B cell (primary cell): ENCODE measurements at regions not wholly inside any gene's neighbourhood (a gene's known extent, or its start where the extent isn't known, plus 50 kb on each side); places are given as distances from the start of the nearest gene placed in this dataset.

ENCODE experiments used
- ATAC-seq: fragments of 200-7000 bp; cut with Tn5 transposase; one replicate; pipeline ENCODE4 v1.10.0; 2021; ENCODE audit warnings: low read depth, mild to moderate bottlenecking, moderate number of reproducible peaks, moderate library complexity
- CTCF ChIA-PET: fragments of 350-600 bp; sonication (Branson Sonifier 250); formaldehyde crosslinking; loops from one replicate; lab custom pipeline; 2021; ENCODE audit warnings: antibody characterized with exemption, inconsistent platforms; lab: Charles Lee
- POLR2A ChIA-PET: fragments of 350-600 bp; sonication (Branson Sonifier 250); formaldehyde crosslinking; loops from one replicate; lab custom pipeline; 2021; ENCODE audit warnings: antibody characterized with exemption; lab: Charles Lee
- DNase-seq: peaks from one replicate; pipeline ENCODE4 v3.0.0; 2013
- H2AFZ ChIP-seq: 2 replicates; pipeline ENCODE4 v1.6.1; 2012; ENCODE audit warnings: mild to moderate bottlenecking, low read depth, low read length; ENCODE audit not compliant: insufficient read depth, poor library complexity, severe bottlenecking
- H3K27ac ChIP-seq, 2 donors: 1 replicate in 1 of 2; 2 replicates in 1 of 2; pipeline ENCODE4 v1.5.1; 2012 to 2013; ENCODE audit warnings: low read length in 2 of 2, mild to moderate bottlenecking in 2 of 2, moderate library complexity in 1 of 2
- H3K27me3 ChIP-seq, 4 experiments: fragments of 200-600 bp in 1 of 4; sonication (generic) in 1 of 4; replicated peaks in 1 of 4; 1 replicate in 2 of 4; 2 replicates in 2 of 4; pipeline versions ENCODE4 v1.6.1 to v1.7.0; 2013 to 2016; ENCODE audit warnings: low read length in 3 of 4, mild to moderate bottlenecking in 2 of 4, mixed read lengths in 1 of 4, moderate library complexity in 1 of 4; ENCODE audit not compliant: insufficient read depth in 4 of 4, control insufficient read depth in 3 of 4; ENCODE audit errors: control extremely low read depth in 1 of 4
- H3K36me3 ChIP-seq, 2 experiments: replicated peaks in 1 of 2; 1 replicate in 1 of 2; 2 replicates in 1 of 2; pipeline versions ENCODE4 v1.6.1 to v1.7.1; 2013; ENCODE audit warnings: low read length in 1 of 2; ENCODE audit not compliant: insufficient read depth in 2 of 2, control insufficient read depth in 1 of 2; ENCODE audit errors: control extremely low read depth in 1 of 2, extremely low read depth in 1 of 2
- H3K4me1 ChIP-seq, 2 donors: fragments of 200-600 bp in 1 of 2; sonication (generic) in 1 of 2; 1 replicate in 1 of 2; 2 replicates in 1 of 2; pipeline versions ENCODE4 v1.5.1 to v1.6.1; 2013 to 2017; ENCODE audit warnings: low read length in 2 of 2; ENCODE audit not compliant: control insufficient read depth in 2 of 2, insufficient read depth in 2 of 2
- H3K4me2 ChIP-seq: replicated peaks from 2 replicates; pipeline ENCODE3; 2012; ENCODE audit warnings: mild to moderate bottlenecking, low read depth, low read length; ENCODE audit not compliant: poor library complexity, severe bottlenecking
- H3K4me3 ChIP-seq, 5 experiments: fragments of 200-600 bp in 1 of 5; sonication (generic) in 1 of 5; 1 replicate in 3 of 5; 2 replicates in 2 of 5; pipeline versions ENCODE4 v1.5.1 to v1.7.0; 2011 to 2016; ENCODE audit warnings: low read length in 4 of 5, mild to moderate bottlenecking in 4 of 5, low read depth in 2 of 5, control low read depth in 1 of 5, moderate library complexity in 1 of 5; ENCODE audit not compliant: insufficient read depth in 1 of 5; ENCODE audit errors: control extremely low read depth in 1 of 5, extremely low read depth in 1 of 5
- H3K79me2 ChIP-seq: fragments of 200-600 bp; sonication (generic); one replicate; pipeline ENCODE4 v1.6.0; 2016; ENCODE audit warnings: low read length; ENCODE audit not compliant: control insufficient read depth, insufficient read depth
- H3K9ac ChIP-seq: fragments of 200-600 bp; sonication (generic); 2 replicates; pipeline ENCODE4 v1.6.1; 2017; ENCODE audit warnings: mild to moderate bottlenecking, low read length, moderate library complexity
- H3K9me3 ChIP-seq, 3 donors: one replicate each; pipeline versions ENCODE4 v1.6.1 to v1.7.1; 2013; ENCODE audit warnings: low read length in 2 of 3; ENCODE audit not compliant: control insufficient read depth in 2 of 3, insufficient read depth in 1 of 3; ENCODE audit errors: control extremely low read depth in 1 of 3
- H4K20me1 ChIP-seq: 2 replicates; pipeline ENCODE4 v1.6.0; 2012; ENCODE audit warnings: mild to moderate bottlenecking, low read length; ENCODE audit not compliant: insufficient read depth, control insufficient read depth, poor library complexity, severe bottlenecking
- H3K27ac Mint-ChIP-seq: one replicate; pipeline ENCODE4 v1.8.0; 2021; ENCODE audit warnings: mixed read lengths
- H3K27me3 Mint-ChIP-seq: one replicate; pipeline ENCODE4 v1.8.0; 2021; ENCODE audit warnings: mixed read lengths
- H3K4me1 Mint-ChIP-seq: one replicate; pipeline ENCODE4 v1.8.0; 2021; ENCODE audit warnings: mixed read lengths
- H3K4me3 Mint-ChIP-seq: one replicate; pipeline ENCODE4 v1.8.0; 2021; ENCODE audit warnings: mixed read lengths
- H3K9me3 Mint-ChIP-seq: one replicate; pipeline ENCODE4 v1.8.0; 2022; ENCODE audit warnings: mixed read lengths; ENCODE audit not compliant: insufficient read depth
- EZH2 ChIP-seq: IDR thresholded peaks from 2 replicates; pipeline ENCODE4 v1.6.1; 2012; ENCODE audit warnings: borderline replicate concordance, low read depth, mild to moderate bottlenecking, moderate library complexity, low read length; ENCODE audit not compliant: insufficient read depth, poor library complexity, severe bottlenecking
- WGBS: methylation state at CpG from one replicate; pipeline ENCODE4 v1.1.5; 2013; ENCODE audit warnings: missing lambda C conversion rate; ENCODE audit not compliant: insufficient coverage; 5-methylcytosine and 5-hydroxymethylcytosine counted together
- intact Hi-C: fragments of 100-400 bp; cut with micrococcal nuclease; formaldehyde crosslinking; loops from one replicate; pipeline ENCODE4 v1.10.0; 2022
- TF ChIP-seq, protein P1 (sequence below): fragments of 200-600 bp; IDR thresholded peaks from one replicate; pipeline ENCODE4 v1.8.0; 2022; ENCODE audit warnings: antibody characterized with exemption, mild to moderate bottlenecking

GRCh38 chr2:191773136-191773535 lies 73.8 kb downstream of the CAVIN2 start:
- H2AFZ ChIP-seq, result no peak overlapping the region
- no peaks in the 10 kb centered on the region for H3K4me1 ChIP-seq
- Mint-ChIP-seq H3K4me3 (no peak overlapping the region), H3K27ac (no peak overlapping the region), H3K27me3 (peaks cover 8% of the 10 kb centered on the region), H3K9me3 (peaks cover 4% of the 10 kb centered on the region), H3K4me1 (no peaks in the 10 kb centered on the region)
- intact Hi-C loops, result no loop called here
- no peak overlapping the region for H3K27ac ChIP-seq
- H3K9me3 ChIP-seq, result peaks cover 0 to 9% (median 0%) of the 10 kb centered on the region in 3 donors
- no peaks in the 10 kb centered on the region for H4K20me1 ChIP-seq
- no peak overlapping the region for H3K9ac ChIP-seq
- no peak overlapping the region for H3K4me3 ChIP-seq
- TF ChIP-seq, protein P1, sequence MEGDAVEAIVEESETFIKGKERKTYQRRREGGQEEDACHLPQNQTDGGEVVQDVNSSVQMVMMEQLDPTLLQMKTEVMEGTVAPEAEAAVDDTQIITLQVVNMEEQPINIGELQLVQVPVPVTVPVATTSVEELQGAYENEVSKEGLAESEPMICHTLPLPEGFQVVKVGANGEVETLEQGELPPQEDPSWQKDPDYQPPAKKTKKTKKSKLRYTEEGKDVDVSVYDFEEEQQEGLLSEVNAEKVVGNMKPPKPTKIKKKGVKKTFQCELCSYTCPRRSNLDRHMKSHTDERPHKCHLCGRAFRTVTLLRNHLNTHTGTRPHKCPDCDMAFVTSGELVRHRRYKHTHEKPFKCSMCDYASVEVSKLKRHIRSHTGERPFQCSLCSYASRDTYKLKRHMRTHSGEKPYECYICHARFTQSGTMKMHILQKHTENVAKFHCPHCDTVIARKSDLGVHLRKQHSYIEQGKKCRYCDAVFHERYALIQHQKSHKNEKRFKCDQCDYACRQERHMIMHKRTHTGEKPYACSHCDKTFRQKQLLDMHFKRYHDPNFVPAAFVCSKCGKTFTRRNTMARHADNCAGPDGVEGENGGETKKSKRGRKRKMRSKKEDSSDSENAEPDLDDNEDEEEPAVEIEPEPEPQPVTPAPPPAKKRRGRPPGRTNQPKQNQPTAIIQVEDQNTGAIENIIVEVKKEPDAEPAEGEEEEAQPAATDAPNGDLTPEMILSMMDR, result no peak
- no peak for TF ChIP-seq EZH2
- H3K36me3 ChIP-seq, result no peaks in the 10 kb centered on the region
- ChIA-PET CTCF (no interaction called here), POLR2A (no interaction called here)
- DNase-seq (no peak), ATAC-seq (no peak)
- H3K4me2 ChIP-seq, result no peak overlapping the region
- H3K27me3 ChIP-seq, result no peaks in the 10 kb centered on the region
- H3K79me2 ChIP-seq, result no peaks in the 10 kb centered on the region
- 93% methylated on average over 2 of the region's 4 CpGs for WGBS

DNA sequence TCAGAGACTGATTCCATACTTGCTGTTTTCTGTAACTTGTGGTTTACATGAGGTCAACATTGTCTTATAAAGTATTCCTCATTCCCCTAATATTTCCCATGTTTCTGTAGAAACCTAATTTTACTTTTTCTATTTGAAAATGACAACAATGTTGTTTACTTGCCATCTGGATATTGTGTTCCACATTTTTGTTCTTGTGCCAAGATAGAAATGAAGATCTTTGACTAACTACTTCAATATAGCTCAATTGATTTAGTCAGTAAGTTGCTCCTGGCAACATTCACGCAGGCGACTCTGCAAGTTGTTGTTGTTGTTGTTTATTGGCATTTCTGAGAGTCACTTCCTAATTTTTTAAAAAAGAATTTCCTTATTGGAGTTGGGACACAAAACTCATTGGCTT lies 69.5 kb downstream of the CAVIN2 start:
- H3K4me1 ChIP-seq, result no peaks in the 10 kb centered on the region
- TF ChIP-seq, protein P1, result no peak
- TF ChIP-seq EZH2, result no peak
- DNase-seq, result no peak

More for the DNA sequence above, 69.5 kb downstream of the CAVIN2 start:
- Histone ChIP-seq H3K79me2 (no peaks in the 10 kb centered on the region), H3K36me3 (no peaks in the 10 kb centered on the region), H3K9ac (no peak overlapping the region), H3K4me3 (no peak overlapping the region), H2AFZ (no peak overlapping the region), H3K4me2 (no peak overlapping the region), H3K27ac (no peak overlapping the region), H3K9me3 (peaks cover 0 to 9% (median 0%) of the 10 kb centered on the region in 3 donors), H4K20me1 (no peaks in the 10 kb centered on the region), H3K27me3 (no peaks in the 10 kb centered on the region)
- no CpG with 5 or more reads among the region's 2 CpGs for WGBS
- Mint-ChIP-seq H3K4me1 (no peaks in the 10 kb centered on the region), H3K4me3 (no peak overlapping the region), H3K27ac (no peak overlapping the region), H3K9me3 (peaks cover 4% of the 10 kb centered on the region), H3K27me3 (peaks cover 5% of the 10 kb centered on the region)
- intact Hi-C loops, result no loop called here
- no peak for ATAC-seq
- ChIA-PET POLR2A (no interaction called here), CTCF (no interaction called here)
